ENCODE measurements at regions not wholly inside any gene's neighbourhood (a gene's known extent, or its start where the extent isn't known, plus 50 kb on each side); places are given as distances from the start of the nearest gene placed in this dataset.

DNA sequence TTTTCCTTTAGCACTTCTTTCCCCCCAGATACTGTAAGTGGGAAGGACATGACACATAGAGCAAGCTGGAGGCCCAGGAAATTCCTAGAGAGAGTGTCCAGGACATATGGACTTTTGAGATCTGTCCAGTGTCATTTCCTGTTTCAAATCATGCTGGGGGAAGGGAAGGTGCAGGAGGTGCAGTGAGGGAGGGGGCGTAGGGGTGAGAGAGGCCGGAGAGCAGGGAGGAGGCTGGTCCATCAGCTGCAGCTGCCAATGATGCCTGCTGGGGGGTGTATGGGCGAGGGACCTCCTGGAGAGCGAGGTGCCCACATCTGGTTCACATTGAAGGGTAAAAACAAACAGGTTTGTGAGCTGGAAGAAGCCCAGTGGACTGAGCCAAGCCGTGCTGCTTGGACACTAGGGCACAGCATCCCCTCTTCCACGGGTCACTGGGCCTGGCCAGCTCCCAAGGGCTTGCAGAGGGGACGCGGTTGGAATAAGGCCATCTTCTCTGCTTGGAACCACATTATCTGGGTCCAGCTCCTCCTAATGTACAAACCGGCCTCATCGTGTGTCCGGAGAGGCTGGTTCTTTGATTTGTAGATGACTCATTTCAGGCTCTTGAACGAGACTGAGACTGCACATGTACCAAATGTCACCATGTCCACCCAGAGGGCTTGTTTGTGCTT is 70.4 kb upstream of the SMURF2 start (continued):
- TF ChIP-seq ZNF264 (CRISPR knock-in tag; IDR thresholded peaks at IDR 0.05), result no peak
- TF ChIP-seq CEBPG (CRISPR knock-in tag; IDR thresholded peaks at IDR 0.05), result no peak
- TF ChIP-seq GABPB1 (CRISPR knock-in tag; IDR thresholded peaks at IDR 0.05), result peak; percentile 49
- TF ChIP-seq ETV5 (CRISPR knock-in tag; IDR thresholded peaks at IDR 0.05; ENCODE audit: borderline replicate concordance), result peak; percentile 72; the same call in 1 of the 2 replicates
- TF ChIP-seq, protein P1, sequence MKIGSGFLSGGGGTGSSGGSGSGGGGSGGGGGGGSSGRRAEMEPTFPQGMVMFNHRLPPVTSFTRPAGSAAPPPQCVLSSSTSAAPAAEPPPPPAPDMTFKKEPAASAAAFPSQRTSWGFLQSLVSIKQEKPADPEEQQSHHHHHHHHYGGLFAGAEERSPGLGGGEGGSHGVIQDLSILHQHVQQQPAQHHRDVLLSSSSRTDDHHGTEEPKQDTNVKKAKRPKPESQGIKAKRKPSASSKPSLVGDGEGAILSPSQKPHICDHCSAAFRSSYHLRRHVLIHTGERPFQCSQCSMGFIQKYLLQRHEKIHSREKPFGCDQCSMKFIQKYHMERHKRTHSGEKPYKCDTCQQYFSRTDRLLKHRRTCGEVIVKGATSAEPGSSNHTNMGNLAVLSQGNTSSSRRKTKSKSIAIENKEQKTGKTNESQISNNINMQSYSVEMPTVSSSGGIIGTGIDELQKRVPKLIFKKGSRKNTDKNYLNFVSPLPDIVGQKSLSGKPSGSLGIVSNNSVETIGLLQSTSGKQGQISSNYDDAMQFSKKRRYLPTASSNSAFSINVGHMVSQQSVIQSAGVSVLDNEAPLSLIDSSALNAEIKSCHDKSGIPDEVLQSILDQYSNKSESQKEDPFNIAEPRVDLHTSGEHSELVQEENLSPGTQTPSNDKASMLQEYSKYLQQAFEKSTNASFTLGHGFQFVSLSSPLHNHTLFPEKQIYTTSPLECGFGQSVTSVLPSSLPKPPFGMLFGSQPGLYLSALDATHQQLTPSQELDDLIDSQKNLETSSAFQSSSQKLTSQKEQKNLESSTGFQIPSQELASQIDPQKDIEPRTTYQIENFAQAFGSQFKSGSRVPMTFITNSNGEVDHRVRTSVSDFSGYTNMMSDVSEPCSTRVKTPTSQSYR (CRISPR knock-in tag; IDR thresholded peaks at IDR 0.05; ENCODE audit: borderline replicate concordance), result peak; percentile 79
- TF ChIP-seq ZNF512 (CRISPR knock-in tag; IDR thresholded peaks at IDR 0.05), result no peak
- TF ChIP-seq FOXK2 (IDR thresholded peaks at IDR 0.05), result 0 out of 2 replicates have a peak, but pooled peaks have one; percentile 10
- TF ChIP-seq MAZ (IDR thresholded peaks at IDR 0.05; ENCODE audit: borderline replicate concordance, low read depth, low read length), result no peak
- 0 out of 2 replicates have a peak, but pooled peaks have one; percentile 59 for TF ChIP-seq MAZ (CRISPR knock-in tag; IDR thresholded peaks at IDR 0.05; ENCODE audit: low read depth)
- no peak for TF ChIP-seq ZNF780A (CRISPR knock-in tag; IDR thresholded peaks at IDR 0.05)
- no peak for TF ChIP-seq UBTF (CRISPR knock-in tag; IDR thresholded peaks at IDR 0.05)
- no peak for TF ChIP-seq GLI4 (CRISPR knock-in tag; IDR thresholded peaks at IDR 0.05; ENCODE audit: borderline replicate concordance)
- no peak for TF ChIP-seq ZNF713 (CRISPR knock-in tag; IDR thresholded peaks at IDR 0.05)
- no peak for TF ChIP-seq EEA1 (CRISPR knock-in tag; IDR thresholded peaks at IDR 0.05; ENCODE audit: borderline replicate concordance)
- TF ChIP-seq, protein P2, sequence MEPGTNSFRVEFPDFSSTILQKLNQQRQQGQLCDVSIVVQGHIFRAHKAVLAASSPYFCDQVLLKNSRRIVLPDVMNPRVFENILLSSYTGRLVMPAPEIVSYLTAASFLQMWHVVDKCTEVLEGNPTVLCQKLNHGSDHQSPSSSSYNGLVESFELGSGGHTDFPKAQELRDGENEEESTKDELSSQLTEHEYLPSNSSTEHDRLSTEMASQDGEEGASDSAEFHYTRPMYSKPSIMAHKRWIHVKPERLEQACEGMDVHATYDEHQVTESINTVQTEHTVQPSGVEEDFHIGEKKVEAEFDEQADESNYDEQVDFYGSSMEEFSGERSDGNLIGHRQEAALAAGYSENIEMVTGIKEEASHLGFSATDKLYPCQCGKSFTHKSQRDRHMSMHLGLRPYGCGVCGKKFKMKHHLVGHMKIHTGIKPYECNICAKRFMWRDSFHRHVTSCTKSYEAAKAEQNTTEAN (CRISPR knock-in tag; conservative IDR thresholded peaks at IDR 0.05), result no peak
- no peak for TF ChIP-seq CCDC6 (CRISPR knock-in tag; IDR thresholded peaks at IDR 0.05)
- no peak for TF ChIP-seq SMAD3 (CRISPR knock-in tag; IDR thresholded peaks at IDR 0.05)
- TF ChIP-seq MEF2D (CRISPR knock-in tag; IDR thresholded peaks at IDR 0.05), result 0 out of 2 replicates have a peak, but pooled peaks have one; percentile 44
- no peak for TF ChIP-seq ZNF234 (CRISPR knock-in tag; conservative IDR thresholded peaks at IDR 0.05)
- no peak for TF ChIP-seq ATF6 (CRISPR knock-in tag; conservative IDR thresholded peaks at IDR 0.05)
- TF ChIP-seq ZNF777 (CRISPR knock-in tag; IDR thresholded peaks at IDR 0.05), result no peak

Measured in HepG2 (cell line).